ENCODE measurements at regions not wholly inside any gene's neighbourhood (a gene's known extent, or its start where the extent isn't known, plus 50 kb on each side); places are given as distances from the start of the nearest gene placed in this dataset.

DNA sequence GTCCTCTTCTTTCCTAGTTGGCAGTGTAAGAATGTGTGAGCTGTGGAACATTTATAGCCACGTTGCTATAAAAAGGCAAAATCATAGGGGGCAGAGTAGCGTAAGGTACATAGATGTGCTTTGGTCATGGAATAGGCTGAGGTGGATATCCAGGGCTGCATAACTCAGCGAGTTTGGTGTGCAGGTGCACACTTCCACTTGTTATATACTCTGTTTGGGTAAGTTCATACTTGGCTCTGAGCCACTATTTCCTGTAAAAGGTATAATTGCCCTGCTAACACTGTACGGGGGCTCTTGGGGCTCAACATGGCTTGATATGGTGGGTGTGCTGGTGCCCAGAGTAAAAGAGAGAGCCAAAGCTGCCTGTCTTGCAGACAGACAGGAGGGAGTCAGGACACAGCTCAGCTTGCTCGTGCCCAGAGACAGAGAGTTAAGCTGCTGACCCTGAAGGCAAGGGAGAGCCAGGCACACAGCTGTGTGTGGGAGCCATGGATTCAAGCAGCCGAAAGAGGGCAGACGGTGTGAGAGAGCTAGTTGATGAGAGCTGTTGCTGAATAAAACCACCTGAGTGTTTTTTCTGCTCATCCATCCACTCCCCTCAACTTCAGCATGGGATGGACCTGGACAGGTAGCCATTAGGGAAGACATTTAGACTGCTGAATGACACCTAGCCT is 126.7 kb downstream of the DKK1 start:
- no peak for DNase-seq
- H3K27ac Mint-ChIP-seq, result peak overlapping the region; percentile 81
- TF ChIP-seq, protein P1, sequence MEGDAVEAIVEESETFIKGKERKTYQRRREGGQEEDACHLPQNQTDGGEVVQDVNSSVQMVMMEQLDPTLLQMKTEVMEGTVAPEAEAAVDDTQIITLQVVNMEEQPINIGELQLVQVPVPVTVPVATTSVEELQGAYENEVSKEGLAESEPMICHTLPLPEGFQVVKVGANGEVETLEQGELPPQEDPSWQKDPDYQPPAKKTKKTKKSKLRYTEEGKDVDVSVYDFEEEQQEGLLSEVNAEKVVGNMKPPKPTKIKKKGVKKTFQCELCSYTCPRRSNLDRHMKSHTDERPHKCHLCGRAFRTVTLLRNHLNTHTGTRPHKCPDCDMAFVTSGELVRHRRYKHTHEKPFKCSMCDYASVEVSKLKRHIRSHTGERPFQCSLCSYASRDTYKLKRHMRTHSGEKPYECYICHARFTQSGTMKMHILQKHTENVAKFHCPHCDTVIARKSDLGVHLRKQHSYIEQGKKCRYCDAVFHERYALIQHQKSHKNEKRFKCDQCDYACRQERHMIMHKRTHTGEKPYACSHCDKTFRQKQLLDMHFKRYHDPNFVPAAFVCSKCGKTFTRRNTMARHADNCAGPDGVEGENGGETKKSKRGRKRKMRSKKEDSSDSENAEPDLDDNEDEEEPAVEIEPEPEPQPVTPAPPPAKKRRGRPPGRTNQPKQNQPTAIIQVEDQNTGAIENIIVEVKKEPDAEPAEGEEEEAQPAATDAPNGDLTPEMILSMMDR (IDR thresholded peaks at IDR 0.05), result 0 out of 2 replicates have a peak, but pooled peaks have one; percentile 24
- H3K4me1 Mint-ChIP-seq (ENCODE audit: low read depth), result peaks cover 79% of the 10 kb centered on the region
- no peaks in the 10 kb centered on the region for H3K9me3 Mint-ChIP-seq
- 0 out of 2 replicates have a peak, but pooled peaks cover 5% of the 10 kb centered on the region for H3K36me3 Mint-ChIP-seq (ENCODE audit: low read depth)
- no peak overlapping the region for H3K4me3 Mint-ChIP-seq
- no peaks in the 10 kb centered on the region for H3K27me3 Mint-ChIP-seq (ENCODE audit: insufficient read depth)

DNA sequence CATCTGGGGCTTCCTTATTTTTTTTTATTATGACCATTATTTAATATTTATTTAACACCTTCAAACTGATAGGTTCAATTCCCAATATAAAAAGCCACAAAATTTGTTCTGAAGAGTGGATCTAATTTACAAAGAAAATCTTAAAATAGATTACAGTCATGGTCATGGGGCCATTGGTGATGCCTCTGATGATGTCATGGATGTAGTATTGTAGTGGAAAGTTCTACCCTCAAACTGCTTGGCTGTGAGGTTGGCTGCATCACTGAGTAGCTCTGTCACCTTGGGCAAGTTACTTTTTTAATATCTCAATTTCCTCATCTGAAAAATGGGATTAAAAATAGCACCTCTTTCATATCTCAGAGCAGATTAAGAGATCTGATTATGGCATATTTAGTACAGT is 128.5 kb downstream of the DKK1 start:
- Mint-ChIP-seq H3K27me3 (ENCODE audit: insufficient read depth) (no peaks in the 10 kb centered on the region), H3K9me3 (no peaks in the 10 kb centered on the region), H3K4me1 (ENCODE audit: low read depth) (peaks cover 86% of the 10 kb centered on the region), H3K27ac (peak overlapping the region; percentile 98), H3K36me3 (ENCODE audit: low read depth) (0 out of 2 replicates have a peak, but pooled peaks cover 10% of the 10 kb centered on the region), H3K4me3 (peak overlapping the region; percentile 70)
- TF ChIP-seq, protein P1 (IDR thresholded peaks at IDR 0.05), result no peak
- peak; percentile 74 for DNase-seq

DNA sequence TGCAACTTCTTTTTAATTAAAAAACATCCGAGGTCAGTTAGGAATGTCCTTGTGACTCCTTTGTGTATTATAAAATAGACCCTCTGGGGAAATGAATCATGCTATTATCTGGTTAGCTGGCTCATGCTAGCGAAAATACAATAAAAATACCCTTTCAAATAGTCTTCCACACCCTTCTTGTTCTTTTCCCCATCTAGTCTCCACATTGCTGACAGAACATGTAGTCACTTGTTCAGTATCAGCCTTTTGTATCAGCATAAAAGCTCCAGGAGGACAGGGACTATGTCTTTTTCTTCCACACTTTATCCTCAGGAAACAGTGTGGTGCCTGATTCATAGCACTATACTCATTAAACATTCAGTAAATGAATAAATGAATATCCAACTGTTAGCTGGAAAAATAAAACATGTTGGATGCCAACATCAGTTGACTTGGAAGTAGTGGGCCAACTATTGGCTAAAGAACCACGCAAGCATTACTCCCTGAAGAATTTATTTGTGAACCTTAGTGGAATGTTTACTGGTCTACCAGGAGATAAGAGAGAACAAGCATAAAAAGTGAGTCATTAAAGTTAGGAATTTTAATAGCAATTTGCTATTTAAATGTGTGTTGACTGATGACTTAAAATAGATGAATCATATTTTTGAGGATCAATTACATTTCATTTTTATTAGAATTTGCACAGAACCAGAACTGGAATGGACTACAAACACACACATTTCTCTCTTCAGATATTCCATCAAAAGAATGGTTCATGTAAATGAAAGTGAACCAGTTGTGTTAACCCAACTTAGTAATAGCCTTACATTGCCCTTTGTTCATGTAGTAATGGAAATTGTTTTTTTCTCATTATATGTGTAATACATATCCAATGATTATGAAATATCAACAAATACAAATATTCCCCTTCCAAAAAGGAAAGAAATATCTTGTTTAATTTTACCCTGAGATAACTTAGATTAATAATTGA is 129.6 kb downstream of the DKK1 start:
- peak overlapping the region; percentile 98 for H3K27ac Mint-ChIP-seq
- peak overlapping the region; percentile 70 for H3K4me3 Mint-ChIP-seq
- no peaks in the 10 kb centered on the region for H3K27me3 Mint-ChIP-seq (ENCODE audit: insufficient read depth)

DNA sequence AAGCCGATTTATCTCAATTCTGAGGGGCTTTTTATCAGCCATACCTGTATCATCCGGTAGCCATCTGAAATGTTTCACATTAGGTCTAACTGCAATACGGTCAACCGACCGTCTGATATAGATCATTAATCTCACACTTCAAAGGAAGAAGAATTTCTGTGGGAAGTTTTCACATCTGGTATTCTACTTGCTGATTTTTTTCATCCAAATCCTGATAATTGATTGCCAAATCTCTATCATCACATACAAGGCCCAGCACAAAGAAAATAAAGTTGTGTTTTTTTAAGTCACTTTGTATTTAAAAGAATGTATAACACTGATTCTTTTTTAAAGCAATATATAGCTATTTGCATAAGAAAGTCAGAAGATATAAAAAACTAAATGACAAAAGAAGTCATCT is 132.3 kb downstream of the DKK1 start:
- no peaks in the 10 kb centered on the region for H3K9me3 Mint-ChIP-seq
- no peak for DNase-seq
- peaks cover 87% of the 10 kb centered on the region for H3K4me1 Mint-ChIP-seq (ENCODE audit: low read depth)
- peaks cover 14% of the 10 kb centered on the region for H3K36me3 Mint-ChIP-seq (ENCODE audit: low read depth)
- H3K4me3 Mint-ChIP-seq, result no peak overlapping the region
- H3K27ac Mint-ChIP-seq, result 0 out of 2 replicates have a peak overlapping the region, but pooled peaks have one; percentile 13
- H3K27me3 Mint-ChIP-seq (ENCODE audit: insufficient read depth), result no peaks in the 10 kb centered on the region
- TF ChIP-seq, protein P1 (IDR thresholded peaks at IDR 0.05), result no peak

More for the DNA sequence above, 129.6 kb downstream of the DKK1 start:
- Mint-ChIP-seq H3K9me3 (no peaks in the 10 kb centered on the region), H3K36me3 (ENCODE audit: low read depth) (0 out of 2 replicates have a peak, but pooled peaks cover 10% of the 10 kb centered on the region), H3K4me1 (ENCODE audit: low read depth) (peaks cover 86% of the 10 kb centered on the region)
- TF ChIP-seq, protein P1 (IDR thresholded peaks at IDR 0.05), result no peak
- peak; percentile 94 for DNase-seq

DNA sequence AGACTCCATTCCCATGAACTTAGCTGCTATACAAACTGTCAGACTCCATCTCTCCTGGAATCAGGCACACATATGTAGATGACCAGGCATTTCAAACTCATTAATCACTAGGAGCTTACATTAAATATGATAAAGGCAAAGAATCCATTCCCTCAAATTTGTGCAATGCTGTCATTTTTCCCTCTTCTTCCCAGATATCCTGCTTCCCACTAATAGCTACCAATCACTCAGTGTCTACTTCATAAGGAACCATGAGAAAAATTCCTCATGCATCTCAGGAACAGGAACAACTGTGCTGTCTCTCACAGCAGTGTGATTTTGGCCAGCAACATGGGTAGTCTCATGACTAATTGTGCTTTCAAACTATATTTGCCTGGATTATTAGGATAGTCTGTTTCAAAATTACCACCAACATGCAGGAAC is 133.9 kb downstream of the DKK1 start:
- Mint-ChIP-seq H3K27ac (peak overlapping the region; percentile 58), H3K27me3 (ENCODE audit: insufficient read depth) (no peaks in the 10 kb centered on the region), H3K9me3 (no peaks in the 10 kb centered on the region), H3K4me3 (no peak overlapping the region), H3K36me3 (ENCODE audit: low read depth) (peaks cover 14% of the 10 kb centered on the region), H3K4me1 (ENCODE audit: low read depth) (peaks cover 81% of the 10 kb centered on the region)
- TF ChIP-seq, protein P1 (IDR thresholded peaks at IDR 0.05), result no peak
- peak; percentile 13 for DNase-seq
